PC-9 (cell line): ENCODE measurements at regions not wholly inside any gene's neighbourhood (a gene's known extent, or its start where the extent isn't known, plus 50 kb on each side); places are given as distances from the start of the nearest gene placed in this dataset.
"Not testable (repeated sequence)": the region's sequence is repeated elsewhere in the genome, so short reads cannot be mapped to it uniquely, and the experiment has no call there.

Experiments
- BruUV-seq: library from RNA; stranded (reverse); fragments of 400-500 nt; replicated peaks from 2 replicates; lab custom pipeline; 2021; lab: Mats Ljungman, UMichigan
- CTCF ChIA-PET: fragments of 300-600 bp; sonication (Branson Sonifier 250); formaldehyde crosslinking; loops from one replicate; lab custom pipeline; 2022; ENCODE audit warnings: antibody characterized with exemption; lab: Charles Lee
- POLR2A ChIA-PET: fragments of 300-600 bp; sonication (Branson Sonifier 250); formaldehyde crosslinking; loops from one replicate; lab custom pipeline; 2022; ENCODE audit warnings: antibody characterized with exemption; ENCODE audit not compliant: unreplicated experiment; lab: Charles Lee
- DNase-seq, 2 experiments: peaks; one replicate each; pipeline versions ENCODE4 v3.0.0 to v3.0.0-alpha.2; 2015 to 2022; ENCODE audit warnings: mixed read lengths in 1 of 2
- H2AFZ ChIP-seq: fragments of 200-600 bp; sonication (generic); 2 replicates; pipeline ENCODE4 v1.8.1; 2017; ENCODE audit warnings: antibody characterized with exemption
- H3F3A ChIP-seq: fragments of 200-600 bp; sonication (generic); 2 replicates; pipeline ENCODE4 v1.8.1; 2017; ENCODE audit warnings: antibody characterized with exemption, mild to moderate bottlenecking, low read depth; ENCODE audit not compliant: insufficient read depth
- H3K27ac ChIP-seq: fragments of 200-600 bp; sonication (generic); 2 replicates; pipeline ENCODE4 v1.6.1; 2016; ENCODE audit warnings: mixed run types
- H3K27me3 ChIP-seq: fragments of 200-600 bp; sonication (generic); 2 replicates; pipeline ENCODE4 v1.6.1; 2016; ENCODE audit warnings: low read depth, mixed run types; ENCODE audit not compliant: insufficient read depth
- H3K36me3 ChIP-seq: fragments of 200-600 bp; sonication (generic); 2 replicates; pipeline ENCODE4 v1.6.1; 2016; ENCODE audit warnings: low read depth, mixed run types
- H3K4me1 ChIP-seq: fragments of 200-600 bp; sonication (generic); replicated peaks from 2 replicates; pipeline ENCODE4 v1.6.1; 2016; ENCODE audit warnings: mixed run types; ENCODE audit not compliant: insufficient read depth
- H3K4me2 ChIP-seq: fragments of 200-600 bp; sonication (generic); 2 replicates; pipeline ENCODE4 v1.6.1; 2017; ENCODE audit warnings: mixed run types
- H3K4me3 ChIP-seq: fragments of 200-600 bp; sonication (generic); 2 replicates; pipeline ENCODE4 v1.6.1; 2016; ENCODE audit warnings: mixed run types
- H3K79me2 ChIP-seq: fragments of 200-600 bp; sonication (generic); 2 replicates; pipeline ENCODE4 v1.6.1; 2017; ENCODE audit warnings: low read depth, mixed run types
- H3K9me2 ChIP-seq: fragments of 200-600 bp; sonication (generic); 2 replicates; pipeline ENCODE4 v1.8.1; 2017; ENCODE audit warnings: mild to moderate bottlenecking; ENCODE audit not compliant: insufficient read depth
- H3K9me3 ChIP-seq: fragments of 200-600 bp; sonication (generic); 2 replicates; pipeline ENCODE4 v1.8.1; 2016; ENCODE audit warnings: low read depth; ENCODE audit not compliant: insufficient read depth
- H4K20me1 ChIP-seq: fragments of 200-600 bp; sonication (generic); 2 replicates; pipeline ENCODE4 v1.8.1; 2017; ENCODE audit not compliant: insufficient read depth
- EZH2 ChIP-seq: fragments of 200-600 bp; sonication (generic); IDR thresholded peaks from 2 replicates; pipeline ENCODE4 v1.8.0; 2017; ENCODE audit warnings: antibody characterized with exemption, low read depth
- intact Hi-C: fragments of 100-400 bp; cut with micrococcal nuclease; formaldehyde crosslinking; loops from one replicate; pipeline ENCODE4 v1.10.0; 2022; ENCODE audit not compliant: unreplicated experiment
- TF ChIP-seq, protein P1 (sequence below): fragments of 200-600 bp; sonication (generic); conservative IDR thresholded peaks from 2 replicates; pipeline ENCODE4 v1.6.1; 2017; ENCODE audit warnings: mixed run types, antibody characterized with exemption, mild to moderate bottlenecking, moderate library complexity

DNA sequence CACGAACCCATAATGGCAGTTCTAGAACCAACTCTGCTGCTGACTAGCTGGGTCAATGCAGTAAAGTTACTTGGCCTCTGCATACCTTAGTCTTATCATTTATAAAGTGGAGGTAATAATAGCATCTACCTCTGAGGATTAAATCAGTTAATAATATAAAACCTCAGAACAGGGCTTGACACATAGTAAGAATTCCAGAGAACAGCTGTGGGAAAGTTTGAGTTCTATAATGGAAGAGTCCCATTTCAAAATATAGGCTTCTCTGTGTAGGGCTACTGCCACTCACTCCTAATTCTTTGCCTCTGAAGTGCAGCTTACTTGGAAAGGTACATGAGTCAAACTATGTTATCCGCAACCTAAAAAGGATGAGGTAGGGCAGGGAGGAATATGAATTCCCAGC lies 269.2 kb upstream of the PRKD1 start:
- intact Hi-C loops, result no loop called here
- H3K4me3 ChIP-seq, result no peak overlapping the region
- no peak for DNase-seq
- no peak overlapping the region for H2AFZ ChIP-seq
- H3K9me3 ChIP-seq, result no peaks in the 10 kb centered on the region
- no peaks in the 10 kb centered on the region for H3K36me3 ChIP-seq
- H3K4me2 ChIP-seq, result no peak overlapping the region
- no peak overlapping the region for H3K27ac ChIP-seq
- TF ChIP-seq, protein P1, sequence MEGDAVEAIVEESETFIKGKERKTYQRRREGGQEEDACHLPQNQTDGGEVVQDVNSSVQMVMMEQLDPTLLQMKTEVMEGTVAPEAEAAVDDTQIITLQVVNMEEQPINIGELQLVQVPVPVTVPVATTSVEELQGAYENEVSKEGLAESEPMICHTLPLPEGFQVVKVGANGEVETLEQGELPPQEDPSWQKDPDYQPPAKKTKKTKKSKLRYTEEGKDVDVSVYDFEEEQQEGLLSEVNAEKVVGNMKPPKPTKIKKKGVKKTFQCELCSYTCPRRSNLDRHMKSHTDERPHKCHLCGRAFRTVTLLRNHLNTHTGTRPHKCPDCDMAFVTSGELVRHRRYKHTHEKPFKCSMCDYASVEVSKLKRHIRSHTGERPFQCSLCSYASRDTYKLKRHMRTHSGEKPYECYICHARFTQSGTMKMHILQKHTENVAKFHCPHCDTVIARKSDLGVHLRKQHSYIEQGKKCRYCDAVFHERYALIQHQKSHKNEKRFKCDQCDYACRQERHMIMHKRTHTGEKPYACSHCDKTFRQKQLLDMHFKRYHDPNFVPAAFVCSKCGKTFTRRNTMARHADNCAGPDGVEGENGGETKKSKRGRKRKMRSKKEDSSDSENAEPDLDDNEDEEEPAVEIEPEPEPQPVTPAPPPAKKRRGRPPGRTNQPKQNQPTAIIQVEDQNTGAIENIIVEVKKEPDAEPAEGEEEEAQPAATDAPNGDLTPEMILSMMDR, result no peak
- TF ChIP-seq EZH2, result no peak
- H4K20me1 ChIP-seq, result no peaks in the 10 kb centered on the region
- no peaks in the 10 kb centered on the region for H3K79me2 ChIP-seq
- H3K27me3 ChIP-seq, result no peaks in the 10 kb centered on the region
- no peaks in the 10 kb centered on the region for H3K9me2 ChIP-seq
- ChIA-PET CTCF (no interaction called here), POLR2A (no interaction called here)
- no TSS peak for BruUV-seq
- no peaks in the 10 kb centered on the region for H3K4me1 ChIP-seq
- H3F3A ChIP-seq, result no peaks in the 10 kb centered on the region

DNA sequence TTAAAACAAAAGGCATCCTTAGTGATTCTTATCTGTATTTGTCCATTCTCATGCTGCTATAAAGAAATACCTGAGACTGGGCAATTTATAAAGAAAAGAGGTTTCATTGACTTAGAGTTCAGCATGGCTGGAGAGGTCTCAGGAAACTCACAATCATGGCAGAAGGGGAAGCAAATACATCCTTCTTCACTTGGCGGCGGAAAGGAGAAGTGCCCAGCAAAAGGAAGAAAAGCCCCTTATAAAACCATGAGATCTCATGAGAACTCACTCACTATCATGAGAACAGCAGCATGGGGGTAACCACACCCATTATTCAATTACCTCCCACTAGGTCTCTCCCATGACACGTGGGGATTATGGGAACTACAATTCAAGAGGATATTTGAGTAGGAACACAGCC lies 271.1 kb upstream of the PRKD1 start:
- CTCF ChIA-PET, intact Hi-C loops, BruUV-seq: not testable (repeated sequence)

DNA sequence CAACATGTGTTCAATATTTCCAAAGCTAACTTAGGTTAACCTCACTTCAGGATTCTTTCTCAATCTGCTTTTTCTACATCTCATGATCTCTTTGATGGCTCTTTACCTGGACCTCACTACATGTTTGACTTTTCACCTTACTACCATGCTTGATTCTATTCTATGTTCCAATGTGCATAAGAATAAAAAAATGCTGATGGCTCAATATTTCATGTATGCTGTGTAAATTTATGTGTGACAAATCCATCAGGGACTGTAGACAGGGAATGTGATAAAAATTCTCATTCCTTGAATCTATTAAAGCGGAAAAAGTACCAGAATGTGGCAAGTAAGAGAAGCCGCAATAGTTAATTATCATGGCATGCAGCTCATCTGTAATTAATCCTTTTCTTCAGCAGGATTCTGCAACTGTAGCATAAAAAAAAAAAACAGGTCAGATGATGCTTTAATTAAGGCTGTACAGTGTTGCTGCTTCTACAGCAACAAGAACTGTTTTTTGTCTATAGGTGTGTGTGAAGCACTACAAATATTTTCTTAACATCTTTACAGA lies 276.9 kb upstream of the PRKD1 start:
- H3K9me2 ChIP-seq, result no peaks in the 10 kb centered on the region
- no peak overlapping the region for H3K4me3 ChIP-seq
- ChIA-PET CTCF (interaction anchor here (0.6 kb wide), 1 partner anchor 844 kb away, joined by 3 read pairs; no protein-coding TSS in a partner anchor), POLR2A (no interaction called here)
- intact Hi-C loops, result no loop called here
- H3K27ac ChIP-seq, result no peak overlapping the region
- BruUV-seq, result no TSS peak
- no peaks in the 10 kb centered on the region for H3K4me1 ChIP-seq
- no peaks in the 10 kb centered on the region for H3K79me2 ChIP-seq
- H3K27me3 ChIP-seq, result no peaks in the 10 kb centered on the region
- no peaks in the 10 kb centered on the region for H4K20me1 ChIP-seq
- no peaks in the 10 kb centered on the region for H3F3A ChIP-seq
- TF ChIP-seq EZH2, result no peak
- TF ChIP-seq, protein P1, result no peak
- no peak overlapping the region for H2AFZ ChIP-seq
- no peaks in the 10 kb centered on the region for H3K36me3 ChIP-seq
- H3K9me3 ChIP-seq, result no peaks in the 10 kb centered on the region
- DNase-seq, result no peak
- no peak overlapping the region for H3K4me2 ChIP-seq

More for the DNA sequence above, 271.1 kb upstream of the PRKD1 start:
- H3K4me1 ChIP-seq, H3K27me3 ChIP-seq, H3K4me3 ChIP-seq, H3K36me3 ChIP-seq, H3K9me3 ChIP-seq, H2AFZ ChIP-seq, H3K79me2 ChIP-seq, H3K27ac ChIP-seq, H4K20me1 ChIP-seq, POLR2A ChIA-PET, DNase-seq, H3K4me2 ChIP-seq, H3F3A ChIP-seq, H3K9me2 ChIP-seq: not testable (repeated sequence)

DNA sequence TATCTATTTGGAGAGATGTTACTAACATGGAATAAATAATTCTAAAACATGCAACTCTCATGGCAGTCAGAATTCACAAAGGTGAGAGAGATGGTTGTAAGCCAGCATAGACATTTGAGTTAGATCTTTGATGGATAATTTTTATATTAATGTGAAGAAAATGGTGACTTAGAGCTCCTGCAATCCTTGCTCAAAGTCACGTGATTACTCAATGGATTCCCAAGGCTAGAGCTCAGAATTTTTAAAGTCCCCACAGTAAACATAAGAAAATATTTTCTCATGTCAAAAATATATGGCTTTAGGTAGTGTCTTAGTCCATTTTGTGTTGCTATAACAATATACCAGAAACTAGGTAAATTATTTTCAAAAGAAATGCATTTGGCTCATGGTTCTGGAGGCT lies 281.5 kb upstream of the PRKD1 start:
- Histone ChIP-seq H3K27ac (no peak overlapping the region), H3K4me3 (no peak overlapping the region), H3K9me3 (no peaks in the 10 kb centered on the region), H3K79me2 (no peaks in the 10 kb centered on the region), H2AFZ (no peak overlapping the region), H3K27me3 (no peaks in the 10 kb centered on the region), H3K4me1 (no peaks in the 10 kb centered on the region), H3F3A (no peaks in the 10 kb centered on the region), H3K4me2 (no peak overlapping the region), H3K9me2 (no peaks in the 10 kb centered on the region), H3K36me3 (no peaks in the 10 kb centered on the region), H4K20me1 (no peaks in the 10 kb centered on the region)
- POLR2A ChIA-PET, result interaction anchor here (0.6 kb wide), 1 partner anchor 14 kb away, joined by 4 read pairs; no protein-coding TSS in a partner anchor
- CTCF ChIA-PET, result no interaction called here
- no peak for DNase-seq
- TF ChIP-seq, protein P1, result no peak
- TF ChIP-seq EZH2, result no peak
- no TSS peak for BruUV-seq
- intact Hi-C loops, result no loop called here
